ENCODE measurements at regions not wholly inside any gene's neighbourhood (a gene's known extent, or its start where the extent isn't known, plus 50 kb on each side); places are given as distances from the start of the nearest gene placed in this dataset.

DNA sequence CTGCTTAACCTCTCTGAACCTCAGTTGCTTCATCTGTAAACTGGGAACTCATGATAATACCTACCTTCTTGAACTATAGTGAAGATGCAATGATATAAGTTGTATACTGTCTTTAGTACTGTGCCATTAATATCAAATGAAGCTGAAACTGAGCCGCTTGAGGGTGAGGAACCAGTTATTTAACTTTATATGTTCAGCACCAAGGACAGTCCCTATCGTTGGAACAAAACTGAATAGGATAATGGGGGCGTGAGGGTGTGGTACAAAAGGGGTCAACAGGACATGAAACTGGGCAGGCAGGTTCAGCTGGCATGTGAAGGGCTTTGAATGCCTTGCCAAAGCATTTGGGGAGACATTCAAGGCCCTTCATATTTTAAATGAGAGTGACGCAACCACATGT lies 112.6 kb downstream of the C11orf91 start:
- Histone ChIP-seq H3K4me1 (no peaks in the 10 kb centered on the region), H3K4me3 (no peak overlapping the region), H3K9me3 (no peaks in the 10 kb centered on the region), H3K27ac (no peak overlapping the region), H3K36me3 (no peaks in the 10 kb centered on the region), H3K27me3 (peaks cover 0 to 12% (median 0%) of the 10 kb centered on the region in 4 donors)
- 49 to 72% methylated on average over 4 of the region's 4 CpGs for WGBS, 2 donors
- DNase-seq, result no peak
- TF ChIP-seq, protein P1, sequence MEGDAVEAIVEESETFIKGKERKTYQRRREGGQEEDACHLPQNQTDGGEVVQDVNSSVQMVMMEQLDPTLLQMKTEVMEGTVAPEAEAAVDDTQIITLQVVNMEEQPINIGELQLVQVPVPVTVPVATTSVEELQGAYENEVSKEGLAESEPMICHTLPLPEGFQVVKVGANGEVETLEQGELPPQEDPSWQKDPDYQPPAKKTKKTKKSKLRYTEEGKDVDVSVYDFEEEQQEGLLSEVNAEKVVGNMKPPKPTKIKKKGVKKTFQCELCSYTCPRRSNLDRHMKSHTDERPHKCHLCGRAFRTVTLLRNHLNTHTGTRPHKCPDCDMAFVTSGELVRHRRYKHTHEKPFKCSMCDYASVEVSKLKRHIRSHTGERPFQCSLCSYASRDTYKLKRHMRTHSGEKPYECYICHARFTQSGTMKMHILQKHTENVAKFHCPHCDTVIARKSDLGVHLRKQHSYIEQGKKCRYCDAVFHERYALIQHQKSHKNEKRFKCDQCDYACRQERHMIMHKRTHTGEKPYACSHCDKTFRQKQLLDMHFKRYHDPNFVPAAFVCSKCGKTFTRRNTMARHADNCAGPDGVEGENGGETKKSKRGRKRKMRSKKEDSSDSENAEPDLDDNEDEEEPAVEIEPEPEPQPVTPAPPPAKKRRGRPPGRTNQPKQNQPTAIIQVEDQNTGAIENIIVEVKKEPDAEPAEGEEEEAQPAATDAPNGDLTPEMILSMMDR (IDR thresholded peaks at IDR 0.05), result no peak
- TF ChIP-seq POLR2A (IDR thresholded peaks at IDR 0.05), result no peak
- intact Hi-C loops (cut with DNase I), result no loop called here

DNA sequence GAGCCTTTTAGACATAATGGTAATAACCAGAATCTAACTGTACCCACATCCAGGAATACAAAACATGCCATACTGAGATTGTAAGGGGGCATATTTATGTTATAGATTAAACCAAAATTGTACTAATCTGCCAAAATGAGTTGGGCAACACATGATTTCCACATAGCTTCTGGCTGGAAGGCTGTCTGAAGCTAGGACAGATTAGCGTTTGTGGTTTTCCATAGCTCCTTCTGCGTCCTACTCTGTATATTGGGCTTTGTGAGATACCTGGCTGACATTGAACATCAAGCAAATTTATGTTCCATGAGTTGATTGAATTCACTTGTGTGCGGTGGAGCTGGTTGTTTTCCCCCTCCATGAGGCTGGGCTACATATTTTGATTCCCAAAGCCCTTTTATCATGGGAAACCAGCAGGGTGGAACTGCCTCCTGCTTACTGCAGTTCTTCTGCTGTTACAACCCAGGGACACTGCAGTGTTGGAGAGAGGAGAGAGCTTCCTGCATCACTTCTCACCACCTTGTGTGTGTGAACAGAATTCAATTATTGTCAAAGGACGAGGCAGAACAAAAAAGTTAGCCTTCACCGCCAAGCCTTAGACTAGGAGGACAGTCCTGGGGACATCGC lies 114.9 kb downstream of the C11orf91 start:
- DNase-seq, result no peak
- intact Hi-C loops (cut with DNase I), result no loop called here
- 72 to 91% methylated on average over 5 to 6 of the region's 6 CpGs for whole genome bisulfite sequencing, 2 donors
- Histone ChIP-seq H3K9me3 (no peaks in the 10 kb centered on the region), H3K27me3 (peaks cover 0 to 9% (median 0%) of the 10 kb centered on the region in 4 donors), H3K27ac (no peak overlapping the region), H3K4me3 (no peak overlapping the region), H3K4me1 (no peaks in the 10 kb centered on the region), H3K36me3 (no peaks in the 10 kb centered on the region)
- TF ChIP-seq, protein P1 (IDR thresholded peaks at IDR 0.05), result no peak
- TF ChIP-seq POLR2A (IDR thresholded peaks at IDR 0.05), result no peak

DNA sequence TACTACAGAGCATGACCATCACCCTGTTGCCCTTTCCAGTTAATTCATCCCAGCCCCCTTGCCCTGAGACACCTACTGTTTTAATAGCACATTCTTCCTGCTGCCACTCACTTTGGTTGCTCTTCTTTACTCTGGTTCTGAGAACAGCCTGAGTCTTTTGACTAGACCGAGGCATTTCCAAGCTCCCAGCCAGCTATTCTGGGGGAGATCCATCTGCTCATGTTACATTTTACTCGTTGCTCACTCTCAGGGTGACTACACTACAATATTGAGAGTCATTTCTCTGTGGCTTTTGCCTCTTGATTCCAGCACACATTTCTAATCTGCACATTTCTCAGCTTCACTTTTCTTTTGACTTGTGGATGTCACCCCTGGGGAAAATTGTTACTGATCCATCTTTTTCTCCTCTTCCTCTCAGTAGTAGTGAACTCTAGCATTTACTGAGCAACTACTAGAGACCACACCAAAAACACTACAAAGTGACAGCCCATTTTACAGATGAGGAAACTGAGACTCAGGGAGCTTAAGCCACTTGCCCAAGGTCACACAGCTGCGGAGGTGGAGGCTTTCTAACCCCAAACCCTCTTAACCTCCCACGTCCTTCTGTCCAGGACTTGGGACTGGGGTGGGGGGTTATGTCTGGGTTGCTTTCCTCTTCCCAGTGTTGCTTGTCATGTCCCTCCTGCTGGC lies 117.8 kb downstream of the C11orf91 start:
- TF ChIP-seq POLR2A (IDR thresholded peaks at IDR 0.05), result no peak
- TF ChIP-seq, protein P1 (IDR thresholded peaks at IDR 0.05), result no peak
- WGBS, 2 donors, result 50 to 66% methylated on average over 2 to 4 of the region's 4 CpGs
- peaks cover 0 to 23% (median 0%) of the 10 kb centered on the region in 4 donors for H3K27me3 ChIP-seq
- H3K9me3 ChIP-seq, result no peaks in the 10 kb centered on the region
- DNase-seq, result no peak
- H3K4me3 ChIP-seq, result no peak overlapping the region
- no peaks in the 10 kb centered on the region for H3K4me1 ChIP-seq
- no peaks in the 10 kb centered on the region for H3K36me3 ChIP-seq
- no peak overlapping the region for H3K27ac ChIP-seq
- intact Hi-C loops (cut with DNase I), result no loop called here

DNA sequence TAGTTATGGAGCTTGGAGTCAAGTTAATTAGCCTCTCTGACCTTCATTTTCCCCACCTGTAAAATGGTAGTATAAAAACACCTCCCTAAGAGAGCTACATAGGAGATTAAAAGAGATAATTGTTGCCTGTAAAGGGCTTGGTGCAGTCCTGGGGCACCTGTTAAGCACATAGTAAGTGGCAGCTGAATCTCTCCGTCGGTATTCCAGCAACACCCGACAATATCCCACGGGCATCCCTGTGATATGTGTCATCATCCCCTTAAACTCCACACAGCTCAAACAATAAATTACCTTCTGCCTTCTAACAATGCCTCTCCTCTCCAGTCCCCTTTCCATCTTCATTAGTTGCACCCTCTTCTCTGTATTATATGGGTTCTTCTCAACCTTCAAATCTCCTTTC lies 121.5 kb downstream of the C11orf91 start:
- no peak overlapping the region for H3K27ac ChIP-seq
- no peak overlapping the region for H3K4me3 ChIP-seq
- 89 to 93% methylated on average over 4 of the region's 4 CpGs for WGBS, 2 donors
- H3K27me3 ChIP-seq, result peaks cover 0 to 42% (median 0%) of the 10 kb centered on the region in 4 donors
- intact Hi-C loops (cut with DNase I), result no loop called here
- H3K36me3 ChIP-seq, result no peaks in the 10 kb centered on the region
- H3K4me1 ChIP-seq, result no peaks in the 10 kb centered on the region
- DNase-seq, result no peak
- no peaks in the 10 kb centered on the region for H3K9me3 ChIP-seq
- TF ChIP-seq POLR2A (IDR thresholded peaks at IDR 0.05), result no peak
- TF ChIP-seq, protein P1 (IDR thresholded peaks at IDR 0.05), result no peak

DNA sequence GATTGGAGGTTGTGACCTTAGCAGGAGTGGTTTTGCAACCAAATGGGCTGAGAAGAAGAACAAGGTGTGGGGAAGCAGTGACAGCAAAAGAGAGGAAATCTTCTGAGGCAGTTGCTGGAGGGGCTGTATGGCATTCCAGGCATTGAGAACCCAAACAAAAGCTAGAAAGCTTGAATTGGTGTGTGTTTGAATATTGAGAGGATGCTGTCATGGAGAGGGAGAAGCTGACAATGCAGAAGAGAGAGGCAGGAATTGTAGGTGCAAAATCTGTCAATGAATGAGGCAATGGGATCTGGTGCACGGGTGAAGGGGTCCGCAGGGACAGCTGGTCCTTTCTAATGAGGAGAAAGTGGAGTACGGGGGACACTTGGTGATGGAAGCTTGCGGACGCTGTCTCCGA lies 123.4 kb downstream of the C11orf91 start:
- H3K4me1 ChIP-seq, result no peaks in the 10 kb centered on the region
- H3K27ac ChIP-seq, result no peak overlapping the region
- 81 to 91% methylated on average over 6 of the region's 6 CpGs for WGBS, 2 donors
- H3K36me3 ChIP-seq, result no peaks in the 10 kb centered on the region
- TF ChIP-seq, protein P1 (IDR thresholded peaks at IDR 0.05), result no peak
- TF ChIP-seq POLR2A (IDR thresholded peaks at IDR 0.05), result no peak
- H3K9me3 ChIP-seq, result no peaks in the 10 kb centered on the region
- intact Hi-C loops (cut with DNase I), result no loop called here
- DNase-seq, result no peak
- H3K27me3 ChIP-seq, result peaks cover 0 to 42% (median 0%) of the 10 kb centered on the region in 4 donors
- H3K4me3 ChIP-seq, result no peak overlapping the region
